GM12873 (cell line): ENCODE measurements at regions not wholly inside any gene's neighbourhood (a gene's known extent, or its start where the extent isn't known, plus 50 kb on each side); places are given as distances from the start of the nearest gene placed in this dataset.

ENCODE experiments used
- CTCF ChIP-seq: IDR thresholded peaks from 2 replicates; pipeline ENCODE4 v1.5.1; 2012; ENCODE audit warnings: low read depth, mild to moderate bottlenecking, moderate library complexity, low read length, control low read depth; ENCODE audit not compliant: insufficient read depth; ENCODE audit errors: missing control alignments

- TF ChIP-seq CTCF = no peak
These were observed 191.9 kb upstream of the SPRY1 start for GRCh38 chr4:123204737-123205136.

- no peak for TF ChIP-seq CTCF
These were observed 190.6 kb upstream of the SPRY1 start for GRCh38 chr4:123206016-123206415.

GRCh38 chr4:123209436-123209835 is 187.2 kb upstream of the SPRY1 start:
- TF ChIP-seq CTCF = no peak

GRCh38 chr4:123215536-123215935 is 181.1 kb upstream of the SPRY1 start:
- no peak for TF ChIP-seq CTCF

- no peak for TF ChIP-seq CTCF
These were observed 180.1 kb upstream of the SPRY1 start for GRCh38 chr4:123216543-123216942.

DNA sequence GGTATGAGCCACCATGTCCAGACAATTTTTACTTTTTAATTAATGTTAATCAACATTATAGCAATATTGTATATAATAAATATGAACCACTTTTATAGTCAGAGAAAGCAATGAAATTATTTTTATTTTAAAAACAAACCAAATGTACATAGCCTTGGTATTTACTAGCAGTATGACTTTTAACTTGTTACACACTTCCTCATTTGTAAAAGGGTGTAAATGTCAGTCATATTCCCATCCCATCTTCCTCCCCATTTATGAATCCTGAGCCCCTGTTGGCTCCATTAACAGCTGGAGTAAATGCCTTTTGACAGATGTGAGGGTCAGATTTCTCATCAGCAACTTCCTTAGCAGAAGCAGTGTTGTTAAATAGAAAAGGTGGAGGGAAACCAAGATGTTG is 179.6 kb upstream of the SPRY1 start:
- TF ChIP-seq CTCF = no peak

DNA sequence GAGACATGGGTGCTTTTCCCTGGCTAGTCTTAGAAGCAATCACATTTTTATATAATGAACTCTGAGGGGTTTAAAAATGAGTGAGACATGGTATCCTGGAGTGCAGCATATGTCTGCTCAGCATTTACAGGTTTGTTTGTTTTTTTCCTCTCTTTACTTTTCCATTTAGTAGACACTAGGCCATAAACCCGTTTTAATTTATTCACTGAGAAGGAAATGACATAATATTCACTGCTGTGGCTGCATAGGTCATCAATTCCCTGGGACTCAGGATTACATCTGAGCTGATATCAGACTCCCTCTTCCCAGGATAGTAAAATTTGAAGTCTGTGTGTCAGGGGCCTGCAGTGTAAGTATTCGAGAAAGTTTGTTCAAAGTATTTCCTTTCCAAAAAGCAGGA is 178.9 kb upstream of the SPRY1 start:
- no peak for TF ChIP-seq CTCF

- no peak for TF ChIP-seq CTCF
These were observed 177.6 kb upstream of the SPRY1 start for GRCh38 chr4:123218981-123219380.
